Fibroblast of lung (primary cell): ENCODE measurements at regions not wholly inside any gene's neighbourhood (a gene's known extent, or its start where the extent isn't known, plus 50 kb on each side); places are given as distances from the start of the nearest gene placed in this dataset.

Experiments used
- DNase-seq, 2 donors: peaks; one replicate each; pipeline versions ENCODE4 v3.0.0 to v3.0.0-alpha.2; 2010; ENCODE audit warnings: low read depth in 2 of 2
- H2AFZ ChIP-seq: 2 replicates; pipeline ENCODE4 v1.5.1; 2012; ENCODE audit warnings: low read length, control low read depth, inconsistent platforms
- H3K27ac ChIP-seq: 2 replicates; pipeline ENCODE4 v1.5.1; 2011; ENCODE audit warnings: low read length, control low read depth; ENCODE audit not compliant: insufficient read depth
- H3K27me3 ChIP-seq: 2 replicates; pipeline ENCODE4 v1.5.1; 2011; ENCODE audit warnings: mild to moderate bottlenecking, low read length; ENCODE audit not compliant: control insufficient read depth, insufficient read depth
- H3K36me3 ChIP-seq: 2 replicates; pipeline ENCODE4 v1.5.1; 2011; ENCODE audit warnings: low read length; ENCODE audit not compliant: control insufficient read depth, insufficient read depth
- H3K4me1 ChIP-seq: 2 replicates; pipeline ENCODE4 v1.5.1; 2011; ENCODE audit warnings: low read length; ENCODE audit not compliant: control insufficient read depth, insufficient read depth; ENCODE audit errors: extremely low read depth
- H3K4me2 ChIP-seq: 2 replicates; pipeline ENCODE4 v1.5.1; 2011; ENCODE audit warnings: low read length, control low read depth; ENCODE audit not compliant: insufficient read depth; ENCODE audit errors: extremely low read depth
- H3K4me3 ChIP-seq, 4 experiments: fragments of 200-600 bp in 1 of 4; sonication (generic) in 1 of 4; replicated peaks in 1 of 4; 2 replicates each; pipeline ENCODE4 v1.5.1; 2011 to 2016; ENCODE audit warnings: low read length in 4 of 4, low read depth in 3 of 4, mild to moderate bottlenecking in 3 of 4, control low read depth in 2 of 4, inconsistent platforms in 1 of 4, mixed read lengths in 1 of 4; ENCODE audit not compliant: insufficient read depth in 1 of 4; ENCODE audit errors: control extremely low read depth in 1 of 4
- H3K79me2 ChIP-seq: 2 replicates; pipeline ENCODE4 v1.5.1; 2012; ENCODE audit warnings: mild to moderate bottlenecking, low read length, inconsistent platforms; ENCODE audit not compliant: control insufficient read depth, insufficient read depth
- H3K9ac ChIP-seq: 2 replicates; pipeline ENCODE4 v1.5.1; 2011; ENCODE audit warnings: mild to moderate bottlenecking, low read length, control low read depth; ENCODE audit not compliant: insufficient read depth
- H3K9me3 ChIP-seq: 2 replicates; pipeline ENCODE4 v1.5.1; 2012; ENCODE audit warnings: low read depth, low read length; ENCODE audit not compliant: control insufficient read depth, insufficient read depth
- H4K20me1 ChIP-seq: 2 replicates; pipeline ENCODE4 v1.5.1; 2011; ENCODE audit warnings: low read length; ENCODE audit not compliant: control insufficient read depth, insufficient read depth; ENCODE audit errors: extremely low read depth
- EZH2 ChIP-seq: IDR thresholded peaks from 2 replicates; pipeline ENCODE4 v1.5.1; 2012; ENCODE audit warnings: low read length, control low read depth, mild to moderate bottlenecking; ENCODE audit errors: missing control alignments
- TF ChIP-seq, protein P1 (sequence below), 2 donors: IDR thresholded peaks in 1 of 2; conservative IDR thresholded peaks in 1 of 2; 1 replicate in 1 of 2; 2 replicates in 1 of 2; pipeline ENCODE4 v1.5.1; 2011 to 2012; ENCODE audit warnings: low read length in 2 of 2, control low read depth in 1 of 2, inconsistent platforms in 1 of 2, low read depth in 1 of 2, mild to moderate bottlenecking in 1 of 2

DNA sequence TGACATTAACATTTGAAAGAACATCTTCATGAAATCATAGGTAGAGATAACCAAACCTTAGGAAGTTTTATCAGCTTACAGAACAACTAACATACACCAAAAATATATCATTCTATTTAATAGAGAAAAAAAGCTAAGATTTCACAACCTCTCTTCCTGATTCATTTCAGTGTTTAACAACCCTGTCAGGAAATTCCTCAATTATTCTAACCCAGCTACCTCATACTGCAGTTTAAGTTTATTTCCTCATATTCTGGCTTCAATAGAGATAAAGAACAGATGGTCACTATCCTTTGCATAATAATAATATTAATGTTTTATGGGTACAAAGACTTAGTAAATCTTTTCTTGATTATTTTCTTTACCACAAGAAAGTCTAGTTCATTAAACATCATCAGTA lies 112.9 kb upstream of the HSF2 start:
- no peak overlapping the region for H3K4me2 ChIP-seq
- DNase-seq, result peak in 1 of 2 donors; percentile 9
- H4K20me1 ChIP-seq, result no peaks in the 10 kb centered on the region
- H3K9me3 ChIP-seq, result no peaks in the 10 kb centered on the region
- no peak overlapping the region for H3K27ac ChIP-seq
- no peaks in the 10 kb centered on the region for H3K4me1 ChIP-seq
- TF ChIP-seq, protein P1, sequence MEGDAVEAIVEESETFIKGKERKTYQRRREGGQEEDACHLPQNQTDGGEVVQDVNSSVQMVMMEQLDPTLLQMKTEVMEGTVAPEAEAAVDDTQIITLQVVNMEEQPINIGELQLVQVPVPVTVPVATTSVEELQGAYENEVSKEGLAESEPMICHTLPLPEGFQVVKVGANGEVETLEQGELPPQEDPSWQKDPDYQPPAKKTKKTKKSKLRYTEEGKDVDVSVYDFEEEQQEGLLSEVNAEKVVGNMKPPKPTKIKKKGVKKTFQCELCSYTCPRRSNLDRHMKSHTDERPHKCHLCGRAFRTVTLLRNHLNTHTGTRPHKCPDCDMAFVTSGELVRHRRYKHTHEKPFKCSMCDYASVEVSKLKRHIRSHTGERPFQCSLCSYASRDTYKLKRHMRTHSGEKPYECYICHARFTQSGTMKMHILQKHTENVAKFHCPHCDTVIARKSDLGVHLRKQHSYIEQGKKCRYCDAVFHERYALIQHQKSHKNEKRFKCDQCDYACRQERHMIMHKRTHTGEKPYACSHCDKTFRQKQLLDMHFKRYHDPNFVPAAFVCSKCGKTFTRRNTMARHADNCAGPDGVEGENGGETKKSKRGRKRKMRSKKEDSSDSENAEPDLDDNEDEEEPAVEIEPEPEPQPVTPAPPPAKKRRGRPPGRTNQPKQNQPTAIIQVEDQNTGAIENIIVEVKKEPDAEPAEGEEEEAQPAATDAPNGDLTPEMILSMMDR (conservative IDR thresholded peaks at IDR 0.05 in 1 of 2, IDR thresholded peaks at IDR 0.05 in 1 of 2; ENCODE audit: low read depth in 1 of 2, low read length in 2 of 2), result no peak
- no peak overlapping the region for H2AFZ ChIP-seq
- no peak overlapping the region for H3K9ac ChIP-seq
- H3K79me2 ChIP-seq, result no peaks in the 10 kb centered on the region
- H3K4me3 ChIP-seq, result no peak overlapping the region
- H3K27me3 ChIP-seq, result no peaks in the 10 kb centered on the region
- H3K36me3 ChIP-seq, result no peaks in the 10 kb centered on the region

- peak; percentile 9 to 27 for DNase-seq
- H3K79me2 ChIP-seq, result no peaks in the 10 kb centered on the region
- H3K4me1 ChIP-seq, result no peaks in the 10 kb centered on the region
- H3K9ac ChIP-seq, result no peak overlapping the region
- no peak overlapping the region for H3K4me2 ChIP-seq
- H3K4me3 ChIP-seq, result no peak overlapping the region
- no peaks in the 10 kb centered on the region for H4K20me1 ChIP-seq
- H3K27me3 ChIP-seq, result no peaks in the 10 kb centered on the region
- no peaks in the 10 kb centered on the region for H3K9me3 ChIP-seq
- no peaks in the 10 kb centered on the region for H3K36me3 ChIP-seq
- TF ChIP-seq EZH2, result no peak
- TF ChIP-seq, protein P1 (conservative IDR thresholded peaks at IDR 0.05 in 1 of 2, IDR thresholded peaks at IDR 0.05 in 1 of 2; ENCODE audit: low read depth in 1 of 2, low read length in 2 of 2), result peak; percentile 5 to 27
- no peak overlapping the region for H3K27ac ChIP-seq
- H2AFZ ChIP-seq, result no peak overlapping the region
Measured at GRCh38 chr6:122289762-122290539, 109.5 kb upstream of the HSF2 start.

DNA sequence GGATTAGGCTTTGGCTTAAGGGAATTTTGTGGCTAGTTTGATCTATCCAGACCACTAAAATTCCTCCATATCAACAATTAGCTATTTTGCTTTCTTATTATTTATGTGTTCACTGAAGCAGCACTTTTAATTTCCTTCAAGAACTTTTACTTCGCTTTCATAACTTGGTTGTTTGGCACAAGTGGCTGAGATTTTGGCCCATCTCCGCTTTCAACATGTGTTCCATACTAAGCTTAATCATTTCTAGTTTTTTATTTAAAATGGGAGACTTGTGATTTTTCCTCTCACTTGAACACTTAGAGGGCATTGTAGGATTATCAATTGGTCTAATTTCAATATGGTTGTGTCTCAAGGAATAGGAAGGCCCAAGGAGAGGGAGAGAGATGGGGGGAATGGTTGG lies 102.4 kb upstream of the HSF2 start:
- Histone ChIP-seq H3K79me2 (no peaks in the 10 kb centered on the region), H3K27ac (no peak overlapping the region), H3K9ac (no peak overlapping the region), H3K9me3 (no peaks in the 10 kb centered on the region), H3K27me3 (no peaks in the 10 kb centered on the region), H4K20me1 (no peaks in the 10 kb centered on the region), H3K4me1 (no peaks in the 10 kb centered on the region), H2AFZ (no peak overlapping the region), H3K4me3 (no peak overlapping the region), H3K36me3 (no peaks in the 10 kb centered on the region), H3K4me2 (no peak overlapping the region)
- TF ChIP-seq EZH2, result no peak
- TF ChIP-seq, protein P1 (conservative IDR thresholded peaks at IDR 0.05 in 1 of 2, IDR thresholded peaks at IDR 0.05 in 1 of 2; ENCODE audit: low read depth in 1 of 2, low read length in 2 of 2), result no peak
- DNase-seq, result no peak
